ENCODE measurements at regions not wholly inside any gene's neighbourhood (a gene's known extent, or its start where the extent isn't known, plus 50 kb on each side); places are given as distances from the start of the nearest gene placed in this dataset.

- DNase-seq (ENCODE audit: low spot score in 2 of 2): no peak
- Histone ChIP-seq H3K27ac (no peak overlapping the region), H3K4me3 (no peak overlapping the region), H3K4me1 (no peaks in the 10 kb centered on the region), H3K36me3 (no peaks in the 10 kb centered on the region), H3K27me3 (no peaks in the 10 kb centered on the region), H3K9me3 (no peaks in the 10 kb centered on the region)
- TF ChIP-seq POLR2A (IDR thresholded peaks at IDR 0.05): no peak
- no peak for TF ChIP-seq CTCF (IDR thresholded peaks at IDR 0.05)
- TF ChIP-seq EP300 (IDR thresholded peaks at IDR 0.05): no peak
These were observed 1644.0 kb upstream of the B3GALT2 start for GRCh38 chr1:194830387-194830786.

DNA sequence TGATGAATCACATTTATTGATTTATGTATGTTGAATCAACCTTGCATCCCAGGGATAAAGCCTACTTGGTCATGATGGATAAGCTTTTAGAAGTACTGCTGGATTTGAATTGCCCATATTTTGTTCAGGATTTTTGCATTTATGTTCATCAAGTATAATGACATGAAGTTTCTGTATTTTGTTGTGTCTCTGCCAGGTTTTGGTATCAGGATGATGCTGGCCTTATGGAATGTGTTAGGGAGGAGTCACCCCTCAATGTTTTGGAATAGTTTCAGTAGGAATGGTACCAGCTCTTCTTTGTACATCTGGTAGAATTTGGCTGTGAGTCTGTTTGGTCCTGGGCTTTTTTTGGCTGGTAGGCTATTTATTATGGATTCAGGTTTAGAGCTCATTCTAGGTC lies 1643.1 kb upstream of the B3GALT2 start:
- H3K9me3 ChIP-seq: no peaks in the 10 kb centered on the region
- no peaks in the 10 kb centered on the region for H3K4me1 ChIP-seq
- TF ChIP-seq CTCF (IDR thresholded peaks at IDR 0.05): no peak
- TF ChIP-seq EP300 (IDR thresholded peaks at IDR 0.05): no peak
- no peak for TF ChIP-seq POLR2A (IDR thresholded peaks at IDR 0.05)
- no peak for DNase-seq (ENCODE audit: low spot score in 2 of 2)
- H3K27me3 ChIP-seq: no peaks in the 10 kb centered on the region
- no peak overlapping the region for H3K27ac ChIP-seq
- H3K36me3 ChIP-seq: no peaks in the 10 kb centered on the region
- no peak overlapping the region for H3K4me3 ChIP-seq

- WGBS, 2 donors: 58 to 64% methylated on average over 1 of the region's 1 CpG
- Histone ChIP-seq H3K4me1 (no peaks in the 10 kb centered on the region), H3K4me3 (no peak overlapping the region), H3K9me3 (no peaks in the 10 kb centered on the region), H3K36me3 (no peaks in the 10 kb centered on the region), H3K27ac (no peak overlapping the region), H3K27me3 (no peaks in the 10 kb centered on the region)
- DNase-seq (ENCODE audit: low spot score in 2 of 2): no peak
- TF ChIP-seq EP300 (IDR thresholded peaks at IDR 0.05): no peak
- no peak for TF ChIP-seq POLR2A (IDR thresholded peaks at IDR 0.05)
- no peak for TF ChIP-seq CTCF (IDR thresholded peaks at IDR 0.05)
These were observed 1639.0 kb upstream of the B3GALT2 start for GRCh38 chr1:194825382-194825781.

DNA sequence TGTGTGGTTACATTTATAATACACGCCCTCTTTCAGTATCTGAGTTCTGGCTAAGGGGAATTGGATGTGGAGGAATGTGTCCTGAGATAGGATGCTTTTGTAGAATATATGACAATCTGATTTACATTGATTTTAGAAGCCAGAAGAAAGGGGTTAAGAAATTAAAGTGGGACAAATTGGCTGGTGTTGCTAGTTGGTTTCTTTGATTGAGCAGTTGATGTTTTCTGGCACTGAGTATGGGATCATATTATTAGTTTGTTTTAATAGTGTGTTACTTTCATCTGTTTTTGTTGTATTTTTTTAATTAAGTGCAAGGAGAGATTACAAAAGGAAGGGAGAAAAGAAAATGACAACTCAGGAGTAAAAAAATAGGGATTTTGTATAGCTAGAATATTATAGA lies 1634.7 kb upstream of the B3GALT2 start:
- H3K27me3 ChIP-seq: no peaks in the 10 kb centered on the region
- no peaks in the 10 kb centered on the region for H3K36me3 ChIP-seq
- WGBS, 2 donors: 93 to 98% methylated on average over 1 of the region's 1 CpG
- no peak overlapping the region for H3K27ac ChIP-seq
- no peaks in the 10 kb centered on the region for H3K9me3 ChIP-seq
- TF ChIP-seq CTCF (IDR thresholded peaks at IDR 0.05): no peak
- TF ChIP-seq EP300 (IDR thresholded peaks at IDR 0.05): no peak
- no peak for TF ChIP-seq POLR2A (IDR thresholded peaks at IDR 0.05)
- no peak overlapping the region for H3K4me3 ChIP-seq
- H3K4me1 ChIP-seq: no peaks in the 10 kb centered on the region
- DNase-seq (ENCODE audit: low spot score in 2 of 2): no peak

DNA sequence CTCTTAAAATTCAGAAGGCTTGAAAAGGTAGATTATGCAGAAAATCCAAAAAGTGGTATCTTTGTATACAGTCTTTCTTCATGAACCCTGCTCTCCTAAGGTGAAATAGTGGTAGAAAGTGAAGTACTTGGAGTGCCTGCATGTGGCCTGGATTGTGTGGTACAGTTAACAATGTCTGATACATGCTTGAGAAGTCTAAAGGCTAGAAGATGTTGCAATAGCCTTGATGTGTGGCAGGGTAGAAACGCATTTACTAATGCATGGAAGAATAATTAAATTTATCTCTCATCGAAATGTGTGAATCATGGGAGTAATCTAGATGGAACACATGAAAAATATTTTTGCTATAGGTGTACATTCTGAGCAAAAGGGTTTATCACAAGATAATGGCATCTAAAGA lies 1632.3 kb upstream of the B3GALT2 start:
- no peak for DNase-seq (ENCODE audit: low spot score in 2 of 2)
- 79 to 92% methylated on average over 2 of the region's 2 CpGs for WGBS, 2 donors

More for the DNA sequence above, 1632.3 kb upstream of the B3GALT2 start:
- no peaks in the 10 kb centered on the region for H3K36me3 ChIP-seq
- TF ChIP-seq EP300 (IDR thresholded peaks at IDR 0.05): no peak
- no peak for TF ChIP-seq CTCF (IDR thresholded peaks at IDR 0.05)
- TF ChIP-seq POLR2A (IDR thresholded peaks at IDR 0.05): no peak
- H3K4me3 ChIP-seq: no peak overlapping the region
- H3K9me3 ChIP-seq: no peaks in the 10 kb centered on the region
- H3K27ac ChIP-seq: no peak overlapping the region
- no peaks in the 10 kb centered on the region for H3K4me1 ChIP-seq
- H3K27me3 ChIP-seq: no peaks in the 10 kb centered on the region
